ENCODE measurements at regions not wholly inside any gene's neighbourhood (a gene's known extent, or its start where the extent isn't known, plus 50 kb on each side); places are given as distances from the start of the nearest gene placed in this dataset.
"Not testable (repeated sequence)": the region's sequence is repeated elsewhere in the genome, so short reads cannot be mapped to it uniquely, and the experiment has no call there.

DNA sequence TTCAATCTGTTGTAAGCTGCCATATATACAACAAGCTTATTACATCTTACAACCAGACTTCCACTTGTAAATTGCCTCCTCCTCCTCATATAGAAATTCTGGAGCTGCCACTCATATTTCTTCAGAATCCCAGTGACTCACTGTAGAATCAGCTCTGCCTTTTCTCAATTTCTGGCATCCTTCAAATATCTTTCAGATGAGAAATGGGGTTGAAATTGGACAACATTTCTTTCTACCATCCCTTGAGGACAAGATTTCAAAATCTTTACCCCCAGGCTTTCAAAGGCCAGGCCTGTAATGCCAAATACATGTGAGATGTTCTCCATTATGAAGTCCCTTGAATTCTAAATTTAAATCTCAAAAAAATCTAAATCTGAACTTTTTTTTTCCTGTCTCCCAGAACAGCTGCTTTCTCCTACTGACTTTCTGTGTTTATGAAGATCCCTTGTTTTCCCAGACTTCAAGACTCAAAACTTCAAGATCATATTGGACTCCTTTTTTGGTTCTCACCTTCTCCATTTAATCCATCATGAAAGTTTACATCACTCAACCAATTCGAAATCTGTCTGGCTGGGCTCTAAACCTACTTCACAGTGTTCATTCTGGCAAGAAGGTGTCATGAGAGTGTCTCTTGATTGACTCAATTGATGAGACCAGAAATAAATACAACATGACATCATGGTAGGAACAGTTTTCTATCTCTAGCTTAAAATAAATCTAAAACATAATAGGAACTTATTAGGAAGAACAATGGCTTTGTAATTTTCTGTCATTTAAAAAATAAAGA lies 109.8 kb downstream of the HMHB1 start:
- no peak overlapping the region for H3K9ac ChIP-seq
- H3K36me3 ChIP-seq, result no peaks in the 10 kb centered on the region
- H3K27me3 ChIP-seq, result no peaks in the 10 kb centered on the region
- H3K9me3 ChIP-seq (replicated peaks in 1 of 11), result 0 out of 22 replicates have a peak, but pooled peaks cover 0 to 4% (median 0%) of the 10 kb centered on the region in 11 experiments
- TF ChIP-seq Cebpa-rat (IDR thresholded peaks at IDR 0.05), result no peak
- H3K4me1 ChIP-seq, result no peaks in the 10 kb centered on the region
- H3K4me3 ChIP-seq, result no peak overlapping the region
- no peak overlapping the region for H3K4me2 ChIP-seq
- H3K27ac ChIP-seq, result no peak overlapping the region
- H4K20me1 ChIP-seq, result no peaks in the 10 kb centered on the region

DNA sequence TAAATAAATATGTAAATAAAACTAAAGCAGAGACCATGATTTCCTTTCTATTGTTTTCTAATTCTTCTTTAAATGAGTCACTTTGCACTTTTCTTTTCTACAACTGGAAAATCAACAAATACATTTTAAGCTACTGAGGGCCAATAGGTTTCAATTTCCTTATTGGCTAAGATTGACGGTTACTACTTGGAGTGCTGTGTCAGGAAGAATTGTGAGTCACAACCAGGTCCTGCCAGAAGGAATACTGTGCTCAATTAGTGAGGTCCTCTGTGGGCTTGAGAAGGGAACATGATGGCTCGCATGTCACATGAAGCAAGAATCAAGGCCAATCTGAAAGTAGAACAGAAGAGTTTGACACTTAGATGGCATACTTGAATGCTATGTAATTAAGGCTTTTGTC lies 110.8 kb downstream of the HMHB1 start:
- Histone ChIP-seq H3K27me3 (no peaks in the 10 kb centered on the region), H4K20me1 (no peaks in the 10 kb centered on the region), H3K9me3 (replicated peaks in 1 of 11) (0 out of 22 replicates have a peak, but pooled peaks cover 0 to 4% (median 0%) of the 10 kb centered on the region in 11 experiments), H3K4me2 (no peak overlapping the region), H3K27ac (no peak overlapping the region), H3K4me3 (no peak overlapping the region), H3K9ac (no peak overlapping the region), H3K4me1 (no peaks in the 10 kb centered on the region), H3K36me3 (no peaks in the 10 kb centered on the region)
- TF ChIP-seq Cebpa-rat (IDR thresholded peaks at IDR 0.05), result no peak

- Histone ChIP-seq H3K27me3 (no peaks in the 10 kb centered on the region), H3K4me2 (no peak overlapping the region), H4K20me1 (no peaks in the 10 kb centered on the region), H3K9ac (no peak overlapping the region), H3K4me3 (no peak overlapping the region), H3K27ac (no peak overlapping the region), H3K9me3 (replicated peaks in 1 of 11) (0 out of 22 replicates have a peak, but pooled peaks cover 0 to 4% (median 0%) of the 10 kb centered on the region in 11 experiments), H3K4me1 (no peaks in the 10 kb centered on the region), H3K36me3 (no peaks in the 10 kb centered on the region)
- TF ChIP-seq Cebpa-rat (IDR thresholded peaks at IDR 0.05), result no peak
Observed at GRCh38 chr5:143923634-143924266, 111.8 kb downstream of the HMHB1 start.

- no peaks in the 10 kb centered on the region for H3K36me3 ChIP-seq
- H3K9me3 ChIP-seq (replicated peaks in 1 of 11), result 0 out of 22 replicates have a peak, but pooled peaks cover 0 to 4% (median 0%) of the 10 kb centered on the region in 11 experiments
- no peaks in the 10 kb centered on the region for H4K20me1 ChIP-seq
- H3K4me3 ChIP-seq, result no peak overlapping the region
- no peak for TF ChIP-seq Cebpa-rat (IDR thresholded peaks at IDR 0.05)
- no peak overlapping the region for H3K27ac ChIP-seq
- H3K9ac ChIP-seq, result no peak overlapping the region
- no peak overlapping the region for H3K4me2 ChIP-seq
- no peaks in the 10 kb centered on the region for H3K4me1 ChIP-seq
- H3K27me3 ChIP-seq, result no peaks in the 10 kb centered on the region
Observed at GRCh38 chr5:143924311-143924978, 112.5 kb downstream of the HMHB1 start.

GRCh38 chr5:143924979-143925325 lies 113.0 kb downstream of the HMHB1 start:
- H3K4me3 ChIP-seq; H3K9ac ChIP-seq; H3K4me1 ChIP-seq; H3K27ac ChIP-seq; H3K36me3 ChIP-seq; H3K4me2 ChIP-seq; H4K20me1 ChIP-seq; H3K9me3 ChIP-seq (replicated peaks in 1 of 11); H3K27me3 ChIP-seq: not testable (repeated sequence)

GRCh38 chr5:143929486-143929885 lies 117.5 kb downstream of the HMHB1 start:
- Histone ChIP-seq H3K4me3 (no peak overlapping the region), H3K9me3 (replicated peaks in 1 of 11) (peaks cover 11 to 19% (median 14%) of the 10 kb centered on the region in 11 experiments), H3K4me1 (no peaks in the 10 kb centered on the region), H4K20me1 (no peaks in the 10 kb centered on the region), H3K9ac (no peak overlapping the region), H3K36me3 (no peaks in the 10 kb centered on the region), H3K27ac (no peak overlapping the region), H3K4me2 (no peak overlapping the region), H3K27me3 (no peaks in the 10 kb centered on the region)
- TF ChIP-seq Cebpa-rat (IDR thresholded peaks at IDR 0.05), result no peak

- Histone ChIP-seq H3K27ac (no peak overlapping the region), H4K20me1 (no peaks in the 10 kb centered on the region), H3K9ac (no peak overlapping the region), H3K4me3 (no peak overlapping the region), H3K9me3 (replicated peaks in 1 of 11) (peaks cover 22 to 30% (median 24%) of the 10 kb centered on the region in 11 experiments), H3K4me1 (no peaks in the 10 kb centered on the region), H3K4me2 (no peak overlapping the region), H3K36me3 (0 out of 22 replicates have a peak, but pooled peaks cover 0 to 3% (median 0%) of the 10 kb centered on the region in 11 experiments), H3K27me3 (no peaks in the 10 kb centered on the region)
- TF ChIP-seq Cebpa-rat (IDR thresholded peaks at IDR 0.05), result no peak
Observed at GRCh38 chr5:143930561-143930960, 118.6 kb downstream of the HMHB1 start.

DNA sequence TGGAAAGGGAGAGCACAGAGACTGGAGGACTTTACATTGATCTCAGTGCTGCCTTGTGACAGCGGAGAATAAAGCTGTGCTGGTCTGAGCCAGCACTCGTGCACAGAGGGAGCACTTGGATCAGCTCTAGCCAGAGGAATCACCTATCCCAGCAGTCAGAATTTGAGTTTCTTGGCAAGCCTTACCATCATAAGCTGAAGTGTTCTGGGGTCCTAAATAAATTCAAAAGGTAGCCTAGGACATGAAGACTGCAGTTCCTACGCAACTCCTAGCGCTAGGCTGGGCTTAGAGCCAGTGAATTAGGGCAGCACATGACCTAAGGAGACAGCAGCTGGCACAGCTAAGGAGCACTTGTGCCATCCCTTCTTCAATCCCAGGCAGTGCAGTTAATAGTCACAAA lies 119.5 kb downstream of the HMHB1 start:
- H3K9me3 ChIP-seq (replicated peaks in 1 of 11), result peaks cover 24 to 36% (median 29%) of the 10 kb centered on the region in 11 experiments
- no peaks in the 10 kb centered on the region for H3K27me3 ChIP-seq
- no peak overlapping the region for H3K27ac ChIP-seq
- no peak overlapping the region for H3K4me2 ChIP-seq
- TF ChIP-seq Cebpa-rat (IDR thresholded peaks at IDR 0.05), result no peak
- no peaks in the 10 kb centered on the region for H4K20me1 ChIP-seq
- H3K36me3 ChIP-seq, result 0 out of 22 replicates have a peak, but pooled peaks cover 0 to 3% (median 0%) of the 10 kb centered on the region in 11 experiments
- no peaks in the 10 kb centered on the region for H3K4me1 ChIP-seq
- no peak overlapping the region for H3K9ac ChIP-seq
- H3K4me3 ChIP-seq, result no peak overlapping the region

DNA sequence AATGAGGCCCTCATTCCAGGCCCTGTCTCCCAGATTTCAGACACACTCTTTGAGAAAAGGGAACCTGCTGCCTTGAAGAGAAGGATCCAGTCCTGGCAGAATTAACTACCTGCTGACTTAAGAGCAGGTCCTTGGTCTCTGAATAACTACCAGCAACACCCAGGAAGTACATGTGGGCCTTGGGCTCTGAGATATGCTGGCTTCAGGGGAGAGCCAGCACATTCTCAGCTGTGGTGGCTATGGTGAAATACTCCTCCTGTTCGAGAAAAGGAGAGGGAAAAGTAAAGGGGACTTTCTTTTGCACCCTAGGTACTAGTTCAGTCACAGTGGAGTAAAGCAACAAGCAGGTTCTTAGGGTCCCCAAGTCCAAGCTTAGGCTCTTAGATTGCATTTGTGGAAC lies 120.0 kb downstream of the HMHB1 start:
- peaks cover 24 to 36% (median 29%) of the 10 kb centered on the region in 11 experiments for H3K9me3 ChIP-seq (replicated peaks in 1 of 11)
- no peaks in the 10 kb centered on the region for H3K27me3 ChIP-seq
- H3K4me1 ChIP-seq, result no peaks in the 10 kb centered on the region
- no peak overlapping the region for H3K4me2 ChIP-seq
- H3K36me3 ChIP-seq, result 0 out of 22 replicates have a peak, but pooled peaks cover 0 to 3% (median 0%) of the 10 kb centered on the region in 11 experiments
- no peak overlapping the region for H3K4me3 ChIP-seq
- TF ChIP-seq Cebpa-rat (IDR thresholded peaks at IDR 0.05), result no peak
- no peak overlapping the region for H3K9ac ChIP-seq
- no peak overlapping the region for H3K27ac ChIP-seq
- H4K20me1 ChIP-seq, result no peaks in the 10 kb centered on the region
